NCI-H1417 treated with DMSO at 0.1 percent for 48 hours (cell line): ENCODE measurements at regions not wholly inside any gene's neighbourhood (a gene's known extent, or its start where the extent isn't known, plus 50 kb on each side); places are given as distances from the start of the nearest gene placed in this dataset.

ENCODE experiments used
- DNase-seq: peaks from one replicate; lab custom pipeline; 2025; lab: John Stamatoyannopoulos, UW

DNA sequence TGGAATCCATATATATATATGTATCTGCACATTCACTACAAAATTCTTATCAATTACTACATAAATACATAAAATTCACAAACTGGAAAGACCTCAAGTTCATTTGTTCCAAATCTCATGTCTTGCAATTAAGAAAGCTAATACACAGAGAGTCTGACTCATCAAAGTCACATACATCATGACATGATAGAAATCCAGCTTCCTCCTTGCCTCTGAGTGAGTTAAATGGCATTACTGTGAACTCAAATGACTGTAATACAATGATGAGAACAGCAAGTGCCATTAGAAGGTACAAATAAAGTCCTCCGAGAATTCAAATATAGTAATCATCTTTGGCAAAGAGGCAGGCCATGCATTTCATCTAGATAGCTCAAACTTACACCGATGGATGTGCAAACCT lies 55.1 kb upstream of the AGTR1 start:
- no peak for DNase-seq

DNA sequence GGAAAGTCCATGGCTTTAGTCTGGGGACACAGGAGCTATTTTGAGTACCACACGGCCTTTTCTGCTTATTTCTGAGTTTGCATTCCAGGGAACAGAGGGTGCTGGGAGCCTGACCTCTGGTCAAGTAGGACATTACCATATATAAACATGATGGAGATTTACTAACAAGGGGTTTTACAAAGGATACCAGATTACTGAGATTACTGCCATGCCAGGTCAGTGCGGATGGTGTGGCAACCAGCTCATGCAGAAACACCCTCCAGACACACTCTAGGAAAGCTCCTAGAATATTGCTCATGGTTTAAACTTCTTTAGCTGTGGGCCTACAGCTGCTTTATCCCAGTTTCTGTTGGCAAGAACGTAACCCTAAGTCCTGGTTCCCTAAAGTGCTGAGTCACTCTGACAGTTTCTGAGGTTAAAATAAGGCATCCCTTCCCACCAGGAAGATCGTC lies 54.3 kb upstream of the AGTR1 start:
- no peak for DNase-seq

DNA sequence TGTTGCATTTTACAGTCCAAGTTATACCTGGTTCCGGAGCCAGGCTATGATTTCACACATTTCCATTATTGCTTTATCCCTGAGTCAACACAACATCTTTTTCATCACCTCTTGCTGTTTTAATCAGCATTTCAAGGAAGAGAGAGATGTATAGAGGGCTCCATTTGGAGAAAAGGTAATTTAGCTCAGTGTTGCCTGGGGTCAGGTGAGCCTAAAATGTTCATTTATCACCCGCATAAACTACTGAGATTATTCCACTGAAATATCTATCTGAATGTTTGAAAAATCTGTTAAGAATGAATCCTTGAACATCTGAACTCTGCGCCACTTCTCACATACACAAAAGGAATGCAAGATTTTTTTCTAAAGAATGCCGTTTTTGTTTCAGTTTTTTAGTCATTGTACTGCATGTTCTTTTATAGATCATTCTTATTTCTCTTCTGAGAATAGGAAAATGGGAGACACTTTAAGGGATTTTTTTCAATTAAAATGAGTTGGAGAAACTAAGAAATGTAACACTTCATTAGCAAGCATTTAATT lies 51.5 kb upstream of the AGTR1 start:
- no peak for DNase-seq
